ENCODE measurements at regions not wholly inside any gene's neighbourhood (a gene's known extent, or its start where the extent isn't known, plus 50 kb on each side); places are given as distances from the start of the nearest gene placed in this dataset.

GRCh38 chr6:147621263-147621662 is 112.8 kb downstream of the SAMD5 start:
- no peak for DNase-seq

- no peak for DNase-seq
Observed at GRCh38 chr6:147621961-147622360, 113.5 kb downstream of the SAMD5 start.

- DNase-seq: no peak
Observed at GRCh38 chr6:147624946-147625515, 116.5 kb downstream of the SAMD5 start.

- DNase-seq: no peak
Observed at GRCh38 chr6:147625946-147626345, 117.5 kb downstream of the SAMD5 start.

GRCh38 chr6:147627411-147627810 is 118.9 kb downstream of the SAMD5 start:
- DNase-seq: no peak

- no peak for DNase-seq
Observed at GRCh38 chr6:147633191-147633590, 124.7 kb downstream of the SAMD5 start.

GRCh38 chr6:147637620-147638195 is 129.2 kb downstream of the SAMD5 start:
- no peak for DNase-seq

- DNase-seq: no peak
Observed at GRCh38 chr6:147639279-147639678, 130.8 kb downstream of the SAMD5 start.

GRCh38 chr6:147640606-147641005 is 132.1 kb downstream of the SAMD5 start:
- no peak for DNase-seq

- no peak for DNase-seq
Observed at GRCh38 chr6:147641511-147641910, 133.0 kb downstream of the SAMD5 start.

- DNase-seq: no peak
Observed at GRCh38 chr6:147642458-147642857, 134.0 kb downstream of the SAMD5 start.

GRCh38 chr6:147643341-147644200 is 135.1 kb downstream of the SAMD5 start:
- no peak for DNase-seq

- no peak for DNase-seq
Observed at GRCh38 chr6:147648916-147649315, 140.4 kb downstream of the SAMD5 start.

- DNase-seq: no peak
Observed at GRCh38 chr6:147651249-147652063, 143.0 kb downstream of the SAMD5 start.

- no peak for DNase-seq
Observed at GRCh38 chr6:147653631-147654030, 145.1 kb downstream of the SAMD5 start.

- DNase-seq: no peak
Observed at GRCh38 chr6:147654103-147654845, 145.8 kb downstream of the SAMD5 start.

GRCh38 chr6:147660334-147661311 is 152.1 kb downstream of the SAMD5 start:
- no peak for DNase-seq

GRCh38 chr6:147662646-147663045 is 154.2 kb downstream of the SAMD5 start:
- DNase-seq: no peak

- no peak for DNase-seq
Observed at GRCh38 chr6:147664092-147664491, 155.6 kb downstream of the SAMD5 start.

- DNase-seq: no peak
Observed at GRCh38 chr6:147666255-147666654, 157.8 kb downstream of the SAMD5 start.

- DNase-seq: no peak
Observed at GRCh38 chr6:147667082-147667481, 158.6 kb downstream of the SAMD5 start.
